Endothelial cell (in vitro differentiated cells): ENCODE measurements at regions not wholly inside any gene's neighbourhood (a gene's known extent, or its start where the extent isn't known, plus 50 kb on each side); places are given as distances from the start of the nearest gene placed in this dataset.
"Not testable (repeated sequence)": the region's sequence is repeated elsewhere in the genome, so short reads cannot be mapped to it uniquely, and the experiment has no call there.

Experiments used
- DNase-seq: peaks from one replicate; pipeline ENCODE4 v3.0.0; 2021; ENCODE audit warnings: low spot score
- H3K27ac Mint-ChIP-seq: one replicate; pipeline ENCODE4 v1.8.0; 2021; ENCODE audit warnings: mixed read lengths, inconsistent platforms; ENCODE audit not compliant: unreplicated experiment
- H3K27me3 Mint-ChIP-seq: one replicate; pipeline ENCODE4 v1.8.0; 2021; ENCODE audit warnings: mild to moderate bottlenecking, moderate library complexity, mixed read lengths, inconsistent platforms; ENCODE audit not compliant: unreplicated experiment
- H3K36me3 Mint-ChIP-seq: one replicate; pipeline ENCODE4 v1.8.0; 2021; ENCODE audit warnings: mild to moderate bottlenecking, low read depth, mixed read lengths, inconsistent platforms; ENCODE audit not compliant: unreplicated experiment
- H3K4me1 Mint-ChIP-seq: one replicate; pipeline ENCODE4 v1.8.0; 2021; ENCODE audit warnings: mild to moderate bottlenecking, mixed read lengths, inconsistent platforms; ENCODE audit not compliant: unreplicated experiment
- H3K4me3 Mint-ChIP-seq: one replicate; pipeline ENCODE4 v1.8.0; 2021; ENCODE audit warnings: mild to moderate bottlenecking, mixed read lengths, inconsistent platforms; ENCODE audit not compliant: unreplicated experiment
- H3K9me3 Mint-ChIP-seq: one replicate; pipeline ENCODE4 v1.8.0; 2021; ENCODE audit warnings: mixed read lengths, inconsistent platforms; ENCODE audit not compliant: unreplicated experiment
- TF ChIP-seq, protein P1 (sequence below): fragments of 200-600 bp; sonication (generic); IDR thresholded peaks from one replicate; pipeline ENCODE4 v1.5.0; 2021; ENCODE audit warnings: antibody characterized with exemption; ENCODE audit not compliant: unreplicated experiment

DNA sequence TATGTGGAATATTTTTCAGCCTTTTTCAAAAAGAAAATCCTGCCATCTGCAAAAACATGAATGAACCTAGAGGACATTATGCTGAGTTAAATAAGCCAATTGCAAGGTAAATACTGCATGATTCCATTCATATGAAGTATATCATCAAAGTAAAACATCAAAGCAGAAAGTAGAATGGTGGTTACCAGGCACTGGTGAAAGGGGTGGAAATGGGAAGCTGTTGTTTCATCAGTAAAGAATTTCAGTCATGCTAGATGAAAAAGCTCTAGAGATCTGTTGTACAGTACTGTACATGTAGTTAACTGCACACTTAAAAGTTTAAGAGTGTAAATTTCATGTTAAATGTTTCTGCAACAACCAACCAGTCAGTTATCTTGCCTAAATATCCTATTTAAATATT, 196.8 kb upstream of the ADGRL3 start:
- H3K27ac Mint-ChIP-seq, result no peak overlapping the region
- H3K4me3 Mint-ChIP-seq, result no peak overlapping the region
- H3K27me3 Mint-ChIP-seq, result peaks cover 2% of the 10 kb centered on the region
- no peaks in the 10 kb centered on the region for H3K4me1 Mint-ChIP-seq
- no peaks in the 10 kb centered on the region for H3K36me3 Mint-ChIP-seq
- H3K9me3 Mint-ChIP-seq, result no peaks in the 10 kb centered on the region
- TF ChIP-seq, protein P1, sequence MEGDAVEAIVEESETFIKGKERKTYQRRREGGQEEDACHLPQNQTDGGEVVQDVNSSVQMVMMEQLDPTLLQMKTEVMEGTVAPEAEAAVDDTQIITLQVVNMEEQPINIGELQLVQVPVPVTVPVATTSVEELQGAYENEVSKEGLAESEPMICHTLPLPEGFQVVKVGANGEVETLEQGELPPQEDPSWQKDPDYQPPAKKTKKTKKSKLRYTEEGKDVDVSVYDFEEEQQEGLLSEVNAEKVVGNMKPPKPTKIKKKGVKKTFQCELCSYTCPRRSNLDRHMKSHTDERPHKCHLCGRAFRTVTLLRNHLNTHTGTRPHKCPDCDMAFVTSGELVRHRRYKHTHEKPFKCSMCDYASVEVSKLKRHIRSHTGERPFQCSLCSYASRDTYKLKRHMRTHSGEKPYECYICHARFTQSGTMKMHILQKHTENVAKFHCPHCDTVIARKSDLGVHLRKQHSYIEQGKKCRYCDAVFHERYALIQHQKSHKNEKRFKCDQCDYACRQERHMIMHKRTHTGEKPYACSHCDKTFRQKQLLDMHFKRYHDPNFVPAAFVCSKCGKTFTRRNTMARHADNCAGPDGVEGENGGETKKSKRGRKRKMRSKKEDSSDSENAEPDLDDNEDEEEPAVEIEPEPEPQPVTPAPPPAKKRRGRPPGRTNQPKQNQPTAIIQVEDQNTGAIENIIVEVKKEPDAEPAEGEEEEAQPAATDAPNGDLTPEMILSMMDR, result no peak
- DNase-seq, result no peak

DNA sequence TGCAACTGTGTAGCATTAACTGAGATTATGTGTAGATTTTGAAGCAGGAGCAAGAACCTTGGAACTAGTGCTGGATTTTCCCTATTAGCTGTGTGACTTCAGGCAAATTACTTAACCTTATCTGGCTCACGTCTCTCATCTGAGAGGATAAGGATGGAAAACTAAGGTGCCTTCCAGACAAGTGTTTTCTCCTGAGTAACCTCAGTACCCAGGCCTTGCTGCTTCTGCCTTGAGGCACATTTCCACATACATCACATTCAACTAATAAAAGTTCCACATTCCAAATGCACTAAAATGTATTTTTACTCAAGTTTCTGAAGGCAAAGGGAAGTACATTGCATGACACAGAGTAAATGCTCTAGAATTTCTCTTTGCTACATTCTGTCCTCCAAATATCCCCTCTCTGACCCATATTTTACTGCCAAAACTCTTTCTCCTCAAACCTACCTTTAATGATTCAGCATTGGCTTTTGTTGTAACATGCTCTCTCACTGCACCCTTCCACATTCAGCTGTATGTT, 195.4 kb upstream of the ADGRL3 start:
- Mint-ChIP-seq H3K4me3 (no peak overlapping the region), H3K27me3 (no peaks in the 10 kb centered on the region), H3K36me3 (no peaks in the 10 kb centered on the region), H3K9me3 (no peaks in the 10 kb centered on the region), H3K27ac (no peak overlapping the region), H3K4me1 (no peaks in the 10 kb centered on the region)
- TF ChIP-seq, protein P1, result no peak
- DNase-seq, result no peak

DNA sequence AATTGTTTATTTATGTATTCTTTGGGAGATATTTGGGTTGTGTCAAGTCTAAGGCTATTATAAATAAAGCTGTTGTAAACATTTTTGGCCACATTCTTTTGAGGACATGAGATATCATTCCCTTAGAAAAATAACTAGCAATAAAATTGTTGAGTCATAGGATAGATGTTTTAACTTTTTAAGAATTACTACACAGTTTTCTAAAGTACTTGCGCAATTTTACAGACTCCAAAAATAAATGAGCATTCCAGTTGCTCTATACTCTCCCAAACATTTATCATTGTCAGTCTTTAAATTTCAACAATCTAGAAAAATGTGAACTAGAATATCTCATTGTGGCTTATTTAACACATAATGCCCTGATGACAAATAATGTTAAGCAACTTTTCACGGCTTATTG, 189.1 kb upstream of the ADGRL3 start:
- TF ChIP-seq, protein P1, result no peak
- H3K4me1 Mint-ChIP-seq, result no peaks in the 10 kb centered on the region
- DNase-seq, result no peak
- no peak overlapping the region for H3K4me3 Mint-ChIP-seq
- H3K27me3 Mint-ChIP-seq, result no peaks in the 10 kb centered on the region
- no peak overlapping the region for H3K27ac Mint-ChIP-seq
- no peaks in the 10 kb centered on the region for H3K36me3 Mint-ChIP-seq
- H3K9me3 Mint-ChIP-seq, result no peaks in the 10 kb centered on the region

DNA sequence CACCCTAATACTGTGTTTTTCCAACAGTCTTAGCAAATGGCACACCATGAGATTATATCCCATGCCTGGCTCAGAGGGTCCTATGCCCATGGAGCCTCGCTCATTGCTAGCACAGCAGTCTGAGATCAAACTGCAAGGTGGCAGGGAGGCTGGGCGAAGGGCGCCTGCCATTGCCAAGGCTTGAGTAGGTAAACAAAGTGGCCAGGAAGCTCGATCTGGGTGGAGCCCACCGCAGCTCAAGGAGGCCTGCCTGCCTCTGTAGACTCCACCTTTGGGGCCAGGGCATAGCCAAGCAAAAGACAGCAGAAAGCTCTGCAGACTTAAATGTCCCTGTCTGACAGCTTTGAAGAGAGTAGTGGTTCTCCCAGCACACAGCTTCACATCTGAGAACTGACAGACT, 188.2 kb upstream of the ADGRL3 start:
- H3K4me1 Mint-ChIP-seq, H3K4me3 Mint-ChIP-seq, H3K27me3 Mint-ChIP-seq, H3K9me3 Mint-ChIP-seq, DNase-seq, H3K27ac Mint-ChIP-seq, H3K36me3 Mint-ChIP-seq: not testable (repeated sequence)

DNA sequence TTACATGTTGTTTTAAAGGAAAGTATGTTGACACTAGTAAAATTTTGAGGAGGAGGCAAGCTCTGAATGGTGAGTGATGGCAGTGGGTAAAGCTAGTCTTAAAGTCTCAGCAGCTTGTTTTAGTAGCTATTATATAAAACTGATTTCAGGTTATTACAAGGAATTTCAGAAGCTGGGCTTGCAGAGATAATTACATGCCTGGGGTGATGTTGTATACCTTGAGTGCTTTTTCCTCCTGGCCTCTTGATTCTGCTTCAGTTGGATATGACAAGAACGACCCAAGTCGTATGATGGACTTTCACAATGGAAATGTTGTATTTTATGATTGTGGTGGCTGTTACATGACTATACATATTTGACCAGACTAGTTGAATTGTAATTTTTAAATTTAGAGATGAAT, 175.5 kb upstream of the ADGRL3 start:
- Mint-ChIP-seq H3K36me3 (no peaks in the 10 kb centered on the region), H3K27me3 (peaks cover 2% of the 10 kb centered on the region), H3K4me3 (no peak overlapping the region), H3K4me1 (no peaks in the 10 kb centered on the region), H3K27ac (no peak overlapping the region), H3K9me3 (no peaks in the 10 kb centered on the region)
- TF ChIP-seq, protein P1, result no peak
- DNase-seq, result no peak

DNA sequence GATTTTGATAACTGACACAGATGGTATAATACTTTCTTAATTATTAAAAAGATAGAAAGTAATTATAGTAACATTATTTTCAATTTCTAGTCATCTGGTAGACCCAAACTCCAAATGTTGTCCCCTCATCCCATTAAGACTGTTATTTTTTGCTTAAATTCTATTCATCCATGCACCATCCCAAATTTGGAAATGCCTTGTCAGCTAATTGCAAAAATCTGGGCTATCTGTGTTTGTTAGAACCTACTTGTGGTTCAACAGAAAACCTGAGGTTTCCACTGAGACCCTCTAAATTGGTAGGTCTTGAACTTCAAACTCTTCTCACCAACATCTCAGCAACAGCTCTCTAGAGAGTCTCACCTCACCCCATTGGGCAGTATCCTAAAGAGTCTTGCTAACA, 172.2 kb upstream of the ADGRL3 start:
- TF ChIP-seq, protein P1, result no peak
- DNase-seq, result no peak
- Mint-ChIP-seq H3K36me3 (no peaks in the 10 kb centered on the region), H3K27me3 (no peaks in the 10 kb centered on the region), H3K27ac (no peak overlapping the region), H3K4me3 (no peak overlapping the region), H3K9me3 (no peaks in the 10 kb centered on the region), H3K4me1 (no peaks in the 10 kb centered on the region)
